ENCODE measurements at regions not wholly inside any gene's neighbourhood (a gene's known extent, or its start where the extent isn't known, plus 50 kb on each side); places are given as distances from the start of the nearest gene placed in this dataset.

- peaks cover 12% of the 10 kb centered on the region for H3K27me3 Mint-ChIP-seq
- no peak overlapping the region for H3K4me3 Mint-ChIP-seq
- ChIA-PET POLR2A (no interaction called here), CTCF (interaction anchor here (2.0 kb wide), 1 partner anchor 10 kb away, joined by 6 read pairs; no protein-coding TSS in a partner anchor)
- no peaks in the 10 kb centered on the region for H3K36me3 Mint-ChIP-seq (ENCODE audit: low read depth)
- H3K4me1 Mint-ChIP-seq (ENCODE audit: low read depth): no peaks in the 10 kb centered on the region
- H3K9me3 Mint-ChIP-seq: peaks cover 1% of the 10 kb centered on the region
- no peak for ATAC-seq
- DNase-seq: no peak
- no peak for TF ChIP-seq CTCF (IDR thresholded peaks at IDR 0.05)
- intact Hi-C loops (cut with micrococcal nuclease): no loop called here
- H3K27ac Mint-ChIP-seq: no peak overlapping the region
These were observed 195.4 kb upstream of the DPH6 start for GRCh38 chr15:35741395-35741794.

GRCh38 chr15:35741881-35742280, 195.9 kb upstream of the DPH6 start:
- no peak for TF ChIP-seq CTCF (IDR thresholded peaks at IDR 0.05)
- intact Hi-C loops (cut with micrococcal nuclease): no loop called here
- H3K4me3 Mint-ChIP-seq: no peak overlapping the region
- ChIA-PET CTCF (interaction anchor here (2.0 kb wide), 1 partner anchor 10 kb away, joined by 6 read pairs; no protein-coding TSS in a partner anchor), POLR2A (no interaction called here)
- no peak for DNase-seq
- no peaks in the 10 kb centered on the region for H3K4me1 Mint-ChIP-seq (ENCODE audit: low read depth)
- no peak overlapping the region for H3K27ac Mint-ChIP-seq
- ATAC-seq: no peak
- H3K9me3 Mint-ChIP-seq: peaks cover 1% of the 10 kb centered on the region
- H3K36me3 Mint-ChIP-seq (ENCODE audit: low read depth): no peaks in the 10 kb centered on the region
- H3K27me3 Mint-ChIP-seq: peaks cover 12% of the 10 kb centered on the region

GRCh38 chr15:35743321-35743720, 197.4 kb upstream of the DPH6 start:
- intact Hi-C loops (cut with micrococcal nuclease): no loop called here
- no peak for TF ChIP-seq CTCF (IDR thresholded peaks at IDR 0.05)
- POLR2A ChIA-PET: no interaction called here
- no peaks in the 10 kb centered on the region for H3K4me1 Mint-ChIP-seq (ENCODE audit: low read depth)
- H3K27me3 Mint-ChIP-seq: peaks cover 12% of the 10 kb centered on the region
- H3K9me3 Mint-ChIP-seq: peaks cover 1% of the 10 kb centered on the region
- no peak overlapping the region for H3K27ac Mint-ChIP-seq
- ATAC-seq: no peak
- no peaks in the 10 kb centered on the region for H3K36me3 Mint-ChIP-seq (ENCODE audit: low read depth)
- DNase-seq: no peak
- CTCF ChIA-PET: interaction anchor here (1.1 to 2.0 kb wide), 2 partner anchors 8 to 9 kb away, joined by 3 to 6 read pairs; no protein-coding TSS in a partner anchor
- H3K4me3 Mint-ChIP-seq: no peak overlapping the region

GRCh38 chr15:35746121-35746520, 200.2 kb upstream of the DPH6 start:
- TF ChIP-seq CTCF (IDR thresholded peaks at IDR 0.05): no peak
- ATAC-seq (no peak), DNase-seq (no peak)
- no peaks in the 10 kb centered on the region for H3K36me3 Mint-ChIP-seq (ENCODE audit: low read depth)
- peaks cover 8% of the 10 kb centered on the region for H3K27me3 Mint-ChIP-seq
- no peaks in the 10 kb centered on the region for H3K4me1 Mint-ChIP-seq (ENCODE audit: low read depth)
- no peak overlapping the region for H3K4me3 Mint-ChIP-seq
- no peak overlapping the region for H3K27ac Mint-ChIP-seq
- POLR2A ChIA-PET: no interaction called here
- CTCF ChIA-PET: no interaction called here
- intact Hi-C loops (cut with micrococcal nuclease): no loop called here
- H3K9me3 Mint-ChIP-seq: no peaks in the 10 kb centered on the region

GRCh38 chr15:35748105-35748504, 202.1 kb upstream of the DPH6 start:
- intact Hi-C loops (cut with micrococcal nuclease): no loop called here
- H3K27ac Mint-ChIP-seq: no peak overlapping the region
- no peaks in the 10 kb centered on the region for H3K9me3 Mint-ChIP-seq
- no peak for TF ChIP-seq CTCF (IDR thresholded peaks at IDR 0.05)
- H3K4me3 Mint-ChIP-seq: no peak overlapping the region
- no peaks in the 10 kb centered on the region for H3K4me1 Mint-ChIP-seq (ENCODE audit: low read depth)
- peaks cover 5% of the 10 kb centered on the region for H3K27me3 Mint-ChIP-seq
- no peaks in the 10 kb centered on the region for H3K36me3 Mint-ChIP-seq (ENCODE audit: low read depth)
- ChIA-PET POLR2A (no interaction called here), CTCF (no interaction called here)
- no peak for ATAC-seq
- no peak for DNase-seq
